WI38 (cell line): ENCODE measurements at regions not wholly inside any gene's neighbourhood (a gene's known extent, or its start where the extent isn't known, plus 50 kb on each side); places are given as distances from the start of the nearest gene placed in this dataset.

Experiments
- H3K4me3 ChIP-seq: 2 replicates; pipeline ENCODE4 v1.5.1; 2011; ENCODE audit warnings: low read depth, mild to moderate bottlenecking, control low read depth, low read length
- TF ChIP-seq, protein P1 (sequence below): IDR thresholded peaks from 2 replicates; pipeline ENCODE4 v1.5.1; 2012; ENCODE audit warnings: low read depth, mild to moderate bottlenecking, control low read depth, low read length

DNA sequence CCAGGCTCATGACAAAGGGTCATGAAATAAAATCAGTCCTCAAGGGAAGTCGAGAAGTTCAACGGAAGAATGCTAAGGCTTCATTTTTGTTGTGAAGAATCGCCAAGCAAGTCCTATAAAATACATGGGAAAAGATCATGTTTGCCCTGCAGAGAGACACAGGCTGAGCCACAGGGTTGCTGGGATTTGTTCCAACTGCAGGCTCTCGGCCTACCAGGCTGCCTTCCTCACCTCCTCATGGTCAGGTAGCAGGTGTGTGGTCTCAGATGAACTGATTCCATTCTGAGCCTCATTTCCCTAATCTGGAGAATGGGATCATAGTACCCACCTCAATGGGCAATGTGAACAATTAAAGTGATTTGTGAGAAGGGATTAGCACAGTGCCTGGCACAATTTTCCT lies 114.9 kb upstream of the SPATA13 start:
- TF ChIP-seq, protein P1, sequence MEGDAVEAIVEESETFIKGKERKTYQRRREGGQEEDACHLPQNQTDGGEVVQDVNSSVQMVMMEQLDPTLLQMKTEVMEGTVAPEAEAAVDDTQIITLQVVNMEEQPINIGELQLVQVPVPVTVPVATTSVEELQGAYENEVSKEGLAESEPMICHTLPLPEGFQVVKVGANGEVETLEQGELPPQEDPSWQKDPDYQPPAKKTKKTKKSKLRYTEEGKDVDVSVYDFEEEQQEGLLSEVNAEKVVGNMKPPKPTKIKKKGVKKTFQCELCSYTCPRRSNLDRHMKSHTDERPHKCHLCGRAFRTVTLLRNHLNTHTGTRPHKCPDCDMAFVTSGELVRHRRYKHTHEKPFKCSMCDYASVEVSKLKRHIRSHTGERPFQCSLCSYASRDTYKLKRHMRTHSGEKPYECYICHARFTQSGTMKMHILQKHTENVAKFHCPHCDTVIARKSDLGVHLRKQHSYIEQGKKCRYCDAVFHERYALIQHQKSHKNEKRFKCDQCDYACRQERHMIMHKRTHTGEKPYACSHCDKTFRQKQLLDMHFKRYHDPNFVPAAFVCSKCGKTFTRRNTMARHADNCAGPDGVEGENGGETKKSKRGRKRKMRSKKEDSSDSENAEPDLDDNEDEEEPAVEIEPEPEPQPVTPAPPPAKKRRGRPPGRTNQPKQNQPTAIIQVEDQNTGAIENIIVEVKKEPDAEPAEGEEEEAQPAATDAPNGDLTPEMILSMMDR = no peak
- H3K4me3 ChIP-seq = no peak overlapping the region

DNA sequence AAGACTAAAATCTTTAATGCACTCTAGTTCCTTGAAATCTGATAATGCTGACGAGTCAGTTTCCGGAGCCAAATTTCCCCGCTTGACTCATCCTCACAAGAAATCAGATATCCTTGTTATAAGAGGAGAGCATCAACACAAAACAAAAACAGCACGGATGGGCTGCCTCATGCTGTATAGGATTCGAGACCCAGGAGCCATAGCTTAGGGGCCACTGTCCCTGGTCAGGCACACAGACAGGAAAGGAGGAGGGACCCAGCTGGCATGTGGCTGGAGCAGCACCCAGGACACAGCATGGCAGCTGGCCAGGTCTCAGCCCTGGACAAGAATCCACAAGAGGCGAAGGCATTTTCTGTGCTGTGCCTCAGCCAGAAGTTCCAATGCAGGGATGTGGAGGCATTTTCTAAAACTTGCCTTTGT lies 110.2 kb upstream of the SPATA13 start:
- H3K4me3 ChIP-seq = no peak overlapping the region
- TF ChIP-seq, protein P1 = no peak

DNA sequence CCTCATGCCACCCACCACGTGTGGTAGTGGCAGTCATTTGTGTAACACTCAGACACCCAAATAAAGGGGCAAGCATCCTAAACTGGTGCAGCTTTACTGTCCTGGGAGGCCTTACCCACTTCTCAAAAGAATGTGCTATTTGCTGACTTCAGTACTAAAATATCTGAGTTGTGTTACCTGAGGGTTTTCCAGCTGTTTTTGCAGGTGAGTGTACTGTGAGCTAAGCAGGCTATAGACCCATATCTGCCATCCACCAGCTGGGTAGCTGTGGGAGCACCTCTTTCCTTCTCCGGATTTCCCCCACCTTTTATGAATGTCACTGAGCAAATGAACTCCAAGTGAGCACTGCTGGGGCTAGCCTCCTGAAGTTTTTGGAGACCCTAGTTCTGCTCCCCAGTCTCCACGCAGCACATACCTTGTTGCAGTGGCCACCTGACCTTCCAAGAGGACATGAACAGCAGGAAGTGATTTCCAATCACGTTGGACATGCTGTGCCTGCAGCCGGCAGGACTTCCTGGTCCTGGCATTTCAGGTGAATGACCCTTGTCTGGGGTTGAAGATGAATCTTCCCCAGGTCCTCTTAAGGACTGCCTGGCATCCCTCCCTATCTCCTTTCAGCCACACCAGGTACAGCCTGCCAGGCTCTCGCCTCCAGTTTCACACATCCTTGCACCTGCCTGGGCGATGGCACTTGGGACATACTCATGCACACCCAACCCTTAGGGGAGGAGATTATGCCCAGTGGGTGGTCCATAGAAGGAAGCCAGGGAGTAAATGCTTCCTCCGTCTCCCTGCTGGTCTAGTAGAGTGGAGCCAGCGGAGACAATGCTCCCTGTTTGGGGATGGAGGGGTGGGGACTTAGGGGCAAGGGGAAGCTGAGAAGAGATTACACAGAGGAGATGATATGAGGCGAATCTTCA lies 109.5 kb upstream of the SPATA13 start:
- no peak overlapping the region for H3K4me3 ChIP-seq
- TF ChIP-seq, protein P1 = no peak

DNA sequence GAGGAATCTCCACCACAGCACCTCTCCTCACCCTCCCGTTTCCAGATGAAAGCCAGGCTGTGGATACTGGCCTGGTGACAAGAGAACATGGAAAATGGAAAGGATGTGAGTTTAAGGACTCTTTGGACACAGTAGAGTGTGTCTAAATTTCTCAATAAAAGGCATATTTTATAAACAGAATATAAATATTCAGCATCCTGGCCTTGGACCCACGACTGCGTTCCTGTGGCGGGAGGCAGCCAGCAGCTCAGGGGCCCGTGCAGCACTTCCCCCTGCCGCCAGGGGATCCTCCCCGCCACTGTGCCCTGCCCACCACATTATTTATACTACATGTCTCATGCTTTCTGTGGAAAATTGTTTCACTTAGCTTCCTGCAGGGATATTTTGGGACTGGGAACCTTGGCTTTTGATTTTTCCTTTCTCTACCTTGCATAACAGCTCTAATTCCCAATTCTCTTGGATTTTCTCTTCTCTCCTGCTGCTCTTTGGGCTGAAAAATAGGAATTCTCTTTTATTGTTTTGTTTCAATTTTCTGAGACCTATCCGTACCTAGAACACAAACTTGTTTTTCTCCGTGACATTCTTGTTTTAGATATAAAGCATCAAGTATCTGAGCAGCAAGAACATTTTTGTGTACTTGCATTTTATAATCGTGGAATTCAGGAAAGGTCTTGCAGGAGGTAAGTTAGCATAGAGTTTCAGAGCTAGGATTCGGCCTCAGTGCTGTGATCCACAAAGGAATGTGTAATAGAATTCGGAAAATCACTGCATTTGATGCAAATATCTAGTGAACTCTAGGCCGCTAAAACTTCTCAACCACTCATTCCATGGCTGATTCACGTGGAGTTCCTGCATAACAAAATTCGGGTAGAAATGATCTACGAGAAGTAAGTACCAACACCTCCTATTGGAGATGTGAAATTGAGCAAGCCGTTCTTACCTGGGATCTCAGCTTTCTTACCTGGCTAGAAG lies 107.7 kb upstream of the SPATA13 start:
- peak overlapping the region; percentile 3; the same call in 1 of the 2 replicates for H3K4me3 ChIP-seq
- TF ChIP-seq, protein P1 = peak; percentile 16; the same call in 1 of the 2 replicates

DNA sequence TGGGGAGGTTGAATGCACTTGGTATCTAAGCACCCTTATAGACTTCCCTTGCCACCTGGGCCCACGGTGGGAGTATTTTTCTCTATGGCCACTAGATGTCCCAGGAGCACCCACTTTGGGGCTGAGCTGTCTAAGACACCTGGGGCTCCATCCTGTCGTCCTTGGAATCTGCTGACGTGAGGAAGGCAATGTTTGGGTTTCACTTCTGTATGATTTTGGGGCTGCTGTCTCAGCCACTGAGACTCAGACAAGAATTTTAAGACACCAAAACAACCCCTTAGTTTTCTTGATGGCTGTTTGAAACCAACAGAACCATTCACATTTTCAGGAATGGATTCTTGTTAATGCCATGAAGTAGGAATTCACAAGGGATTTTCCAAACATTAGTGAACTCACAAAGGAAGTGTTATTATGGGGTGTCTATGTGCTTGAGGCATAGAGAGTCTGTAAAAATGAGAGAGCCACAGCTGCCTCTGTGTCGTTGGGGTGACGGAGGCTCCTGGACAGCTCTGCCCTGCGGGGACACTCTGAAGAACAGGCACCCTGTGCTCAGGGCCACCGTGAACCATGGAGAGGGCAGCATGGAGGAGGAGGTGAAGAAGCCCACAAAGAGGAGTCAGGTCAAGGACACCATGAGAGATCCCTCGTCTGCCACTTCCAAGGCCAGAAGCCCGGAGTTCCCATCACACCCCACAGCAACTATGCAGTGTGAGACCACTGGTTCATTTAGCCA lies 106.8 kb upstream of the SPATA13 start:
- TF ChIP-seq, protein P1 = peak; percentile 81
- no peak overlapping the region for H3K4me3 ChIP-seq

DNA sequence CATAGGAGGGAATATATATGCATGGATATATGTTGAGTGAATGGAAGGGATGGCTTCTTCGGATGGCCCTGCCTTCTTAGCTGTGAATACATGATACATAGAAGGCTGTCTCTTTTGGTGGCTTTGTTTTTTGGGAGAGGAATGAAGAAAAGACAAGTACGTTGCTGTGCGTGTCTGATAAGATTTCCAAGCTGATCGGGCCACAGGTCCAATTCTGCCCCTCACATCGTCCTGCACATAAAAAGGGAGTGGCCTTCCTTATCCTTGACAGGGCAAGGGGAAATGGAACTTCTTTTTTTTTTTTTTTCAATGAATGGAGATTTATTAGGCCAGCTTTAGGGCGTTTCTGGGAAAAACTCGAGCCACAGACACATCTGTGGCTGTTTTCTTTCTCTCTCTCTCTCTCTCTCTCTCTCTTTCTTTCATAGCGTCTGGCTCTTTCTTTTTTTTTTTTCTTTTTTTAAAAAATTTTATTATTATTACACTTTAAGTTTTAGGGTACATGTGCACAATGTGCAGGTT lies 103.8 kb upstream of the SPATA13 start:
- H3K4me3 ChIP-seq = no peak overlapping the region
- TF ChIP-seq, protein P1 = no peak
